Astrocyte of the spinal cord (primary cell): ENCODE measurements at regions not wholly inside any gene's neighbourhood (a gene's known extent, or its start where the extent isn't known, plus 50 kb on each side); places are given as distances from the start of the nearest gene placed in this dataset.

Source experiments
- DNase-seq: peaks from one replicate; pipeline ENCODE4 v3.0.0; 2011; ENCODE audit warnings: low read depth, low spot score
- H3K4me3 ChIP-seq: 2 replicates; pipeline ENCODE4 v1.5.1; 2011; ENCODE audit warnings: low read depth, mild to moderate bottlenecking, low read length, moderate library complexity
- in situ Hi-C: cut with HindIII; loops from 2 replicates; pipeline ENCODE4 v1.10.0; 2017; ENCODE audit warnings: low sequenced_read_pairs
- TF ChIP-seq, protein P1 (sequence below): IDR thresholded peaks from 2 replicates; pipeline ENCODE4 v1.5.1; 2012; ENCODE audit warnings: low read depth, mild to moderate bottlenecking, low read length, inconsistent platforms

DNA sequence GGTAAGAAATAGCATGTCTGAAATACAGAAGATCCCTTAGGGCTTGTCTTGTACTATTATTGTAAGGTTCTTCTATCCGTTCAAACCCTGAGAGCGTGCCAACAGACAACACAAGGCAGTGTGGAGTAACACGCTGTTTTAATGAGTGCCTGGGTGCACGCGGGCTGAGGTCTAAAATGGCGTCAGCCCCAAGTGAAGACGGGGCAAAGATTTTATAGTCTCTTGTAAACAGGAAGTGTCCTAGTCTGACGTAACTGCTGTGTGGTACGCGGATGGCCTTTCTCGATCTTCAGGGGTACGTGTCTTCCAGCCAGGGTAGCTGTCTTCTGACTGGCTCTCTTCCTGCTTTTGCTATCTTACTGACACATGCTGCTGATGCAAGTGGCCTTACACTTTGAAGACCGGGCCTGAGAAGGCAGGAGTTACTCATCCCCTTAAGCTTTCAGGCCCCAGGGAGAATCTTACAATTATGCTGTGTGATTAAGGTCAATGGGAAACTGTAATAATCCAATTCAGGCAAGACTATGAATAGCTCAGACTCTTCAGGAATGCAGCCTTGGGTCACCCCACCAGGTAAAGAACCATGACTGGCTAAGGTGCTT lies 1812.0 kb upstream of the CDH9 start:
- no peak overlapping the region for H3K4me3 ChIP-seq
- no peak for DNase-seq
- TF ChIP-seq, protein P1, sequence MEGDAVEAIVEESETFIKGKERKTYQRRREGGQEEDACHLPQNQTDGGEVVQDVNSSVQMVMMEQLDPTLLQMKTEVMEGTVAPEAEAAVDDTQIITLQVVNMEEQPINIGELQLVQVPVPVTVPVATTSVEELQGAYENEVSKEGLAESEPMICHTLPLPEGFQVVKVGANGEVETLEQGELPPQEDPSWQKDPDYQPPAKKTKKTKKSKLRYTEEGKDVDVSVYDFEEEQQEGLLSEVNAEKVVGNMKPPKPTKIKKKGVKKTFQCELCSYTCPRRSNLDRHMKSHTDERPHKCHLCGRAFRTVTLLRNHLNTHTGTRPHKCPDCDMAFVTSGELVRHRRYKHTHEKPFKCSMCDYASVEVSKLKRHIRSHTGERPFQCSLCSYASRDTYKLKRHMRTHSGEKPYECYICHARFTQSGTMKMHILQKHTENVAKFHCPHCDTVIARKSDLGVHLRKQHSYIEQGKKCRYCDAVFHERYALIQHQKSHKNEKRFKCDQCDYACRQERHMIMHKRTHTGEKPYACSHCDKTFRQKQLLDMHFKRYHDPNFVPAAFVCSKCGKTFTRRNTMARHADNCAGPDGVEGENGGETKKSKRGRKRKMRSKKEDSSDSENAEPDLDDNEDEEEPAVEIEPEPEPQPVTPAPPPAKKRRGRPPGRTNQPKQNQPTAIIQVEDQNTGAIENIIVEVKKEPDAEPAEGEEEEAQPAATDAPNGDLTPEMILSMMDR = no peak
- in situ Hi-C loops = no loop called here

DNA sequence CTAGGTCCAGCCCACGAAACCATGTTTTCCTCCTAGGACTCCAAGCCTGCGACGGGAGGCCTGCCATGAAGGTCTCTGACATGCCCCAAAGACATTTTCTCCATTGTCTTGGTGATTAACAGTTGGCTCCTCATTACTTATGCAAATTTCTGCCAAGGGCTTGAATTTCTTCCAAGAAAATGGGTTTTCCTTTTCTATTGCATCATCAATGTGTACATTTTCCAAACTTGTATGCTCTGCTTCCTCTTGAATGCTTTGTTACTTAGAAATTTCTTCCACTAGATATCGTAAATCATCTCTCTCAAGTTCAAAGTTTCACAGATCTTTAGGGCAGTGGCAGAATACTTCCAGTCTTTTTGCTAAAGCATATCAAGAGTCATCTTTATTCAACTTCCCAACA lies 1792.7 kb upstream of the CDH9 start:
- in situ Hi-C loops = no loop called here
- DNase-seq = no peak
- H3K4me3 ChIP-seq = no peak overlapping the region
- TF ChIP-seq, protein P1 = no peak

DNA sequence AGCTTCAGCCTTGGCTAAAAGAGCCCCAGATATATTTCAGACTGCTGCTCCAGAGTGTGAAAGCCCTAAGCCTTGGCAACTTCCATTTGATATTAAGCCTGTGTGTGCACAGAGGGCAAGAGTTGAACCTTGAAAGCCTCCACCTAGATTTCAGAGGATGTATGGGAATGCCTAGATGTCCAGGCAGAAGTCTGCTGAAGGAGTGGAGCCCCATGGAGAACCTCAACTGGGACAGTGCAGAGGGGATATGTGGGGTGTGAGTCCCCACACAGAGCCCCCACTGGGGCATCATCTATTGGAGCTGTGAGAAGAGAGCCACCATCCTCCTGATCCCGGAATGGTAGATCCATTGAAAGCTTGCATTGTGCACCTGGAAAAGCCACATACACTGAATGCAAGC lies 1784.8 kb upstream of the CDH9 start:
- in situ Hi-C loops = no loop called here
- no peak for DNase-seq
- TF ChIP-seq, protein P1 = no peak
- no peak overlapping the region for H3K4me3 ChIP-seq

DNA sequence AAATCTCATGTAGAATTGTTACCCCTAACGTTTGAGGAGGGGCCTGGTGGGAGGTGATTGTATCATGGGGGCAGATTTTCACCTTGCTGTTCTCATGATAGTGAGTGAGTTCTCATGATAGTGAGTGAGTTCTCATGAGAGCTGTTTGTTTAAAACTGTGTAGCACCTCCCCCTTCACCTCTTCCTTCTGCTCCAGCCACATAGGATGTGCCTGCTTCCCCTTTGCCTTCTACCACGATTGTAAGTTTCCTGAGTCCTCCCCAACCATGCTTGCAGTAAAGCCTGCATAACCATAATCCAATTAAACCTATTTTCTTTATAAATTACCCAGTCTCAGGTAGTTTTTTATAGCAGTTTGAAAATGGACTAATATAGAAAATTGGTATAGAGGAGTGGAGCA lies 1783.7 kb upstream of the CDH9 start:
- no peak overlapping the region for H3K4me3 ChIP-seq
- in situ Hi-C loops = no loop called here
- no peak for DNase-seq
- TF ChIP-seq, protein P1 = no peak

DNA sequence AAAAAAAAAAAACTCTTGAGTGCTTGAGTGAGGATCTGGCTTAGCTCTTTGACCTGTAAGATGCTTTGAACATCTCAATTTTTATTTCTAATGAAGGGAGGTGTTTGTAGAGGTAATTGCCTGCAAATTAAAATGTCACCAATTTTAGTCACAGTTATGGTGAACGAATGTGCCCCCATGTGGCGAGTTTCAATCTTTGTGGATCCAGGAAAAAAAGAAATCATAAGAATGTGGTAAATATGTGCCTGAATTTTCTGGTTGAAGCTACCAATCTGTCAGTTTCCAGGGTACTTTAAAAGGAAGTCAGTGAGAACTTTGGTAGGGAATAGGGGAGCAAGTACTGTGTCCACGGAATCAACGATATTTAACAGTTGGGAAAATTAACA lies 1772.4 kb upstream of the CDH9 start:
- H3K4me3 ChIP-seq = no peak overlapping the region
- in situ Hi-C loops = no loop called here
- TF ChIP-seq, protein P1 = no peak
- no peak for DNase-seq

DNA sequence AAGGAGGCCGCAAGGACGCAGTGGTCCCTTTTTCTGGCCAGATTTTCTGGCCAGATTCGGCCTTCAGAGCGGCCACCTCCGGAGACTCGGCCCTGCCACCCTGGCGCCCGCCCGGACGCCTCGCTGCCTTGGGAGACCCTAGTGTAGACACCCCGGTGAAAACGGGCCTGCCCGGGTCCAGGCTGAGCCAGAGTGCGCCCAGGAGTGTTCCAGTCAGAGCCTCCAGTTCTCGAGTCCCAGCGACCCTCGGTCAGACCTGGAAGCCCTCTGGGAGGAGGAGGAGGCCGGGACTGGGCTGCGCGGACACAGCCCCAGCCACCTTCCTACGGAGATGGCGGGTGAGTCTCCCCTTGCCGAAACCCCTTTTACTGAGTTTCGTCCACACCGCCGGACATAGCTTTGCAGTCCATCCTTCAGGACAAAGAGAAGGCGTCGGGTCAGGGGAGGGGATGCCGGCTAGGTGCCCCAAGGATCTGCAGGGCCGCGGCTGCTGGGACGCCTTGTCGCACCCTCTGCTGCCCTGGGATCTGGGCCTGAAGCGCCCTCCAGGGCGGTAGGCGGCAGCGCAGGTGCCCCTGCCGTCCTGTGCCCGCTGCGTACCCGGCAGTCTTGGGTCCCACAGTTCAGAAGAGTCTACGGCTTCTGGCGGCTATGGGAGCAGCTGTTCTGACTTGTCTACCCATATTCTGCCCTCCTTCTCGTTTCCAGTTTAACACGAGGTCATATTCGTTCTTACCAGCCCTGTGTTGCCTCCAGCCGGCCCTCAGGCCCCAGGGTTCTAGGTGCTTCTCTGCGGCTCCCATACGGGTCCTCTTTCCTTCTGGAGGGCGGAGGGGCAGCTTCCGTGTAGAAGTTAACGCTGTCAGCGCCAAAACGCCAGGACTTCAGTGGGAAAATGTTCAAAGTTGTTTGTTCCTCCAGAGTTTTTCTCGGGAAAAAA lies 1771.7 kb upstream of the CDH9 start:
- no peak for DNase-seq
- no peak overlapping the region for H3K4me3 ChIP-seq
- in situ Hi-C loops = no loop called here
- TF ChIP-seq, protein P1 = no peak
